IPS DF 6.9 (cell line): ENCODE measurements at regions not wholly inside any gene's neighbourhood (a gene's known extent, or its start where the extent isn't known, plus 50 kb on each side); places are given as distances from the start of the nearest gene placed in this dataset.

Experiments used
- DNase-seq: peaks from one replicate; pipeline ENCODE4 v3.0.0-alpha.2; 2013; ENCODE audit warnings: low read depth, low spot score
- H3K27ac ChIP-seq: one replicate; pipeline ENCODE4 v1.5.1; 2013; ENCODE audit warnings: low read length, control low read depth
- H3K27me3 ChIP-seq: 2 replicates; pipeline ENCODE4 v1.6.1; 2013; ENCODE audit warnings: mild to moderate bottlenecking, low read length; ENCODE audit not compliant: control insufficient read depth, insufficient read depth
- H3K36me3 ChIP-seq: 2 replicates; pipeline ENCODE4 v1.6.1; 2013; ENCODE audit warnings: low read length; ENCODE audit not compliant: control insufficient read depth, insufficient read depth
- H3K4me1 ChIP-seq: 2 replicates; pipeline ENCODE4 v1.6.1; 2013; ENCODE audit warnings: low read length; ENCODE audit not compliant: control insufficient read depth, insufficient read depth
- H3K4me3 ChIP-seq: 2 replicates; pipeline ENCODE4 v1.5.1; 2013; ENCODE audit warnings: mild to moderate bottlenecking, low read length
- H3K9me3 ChIP-seq: 2 replicates; pipeline ENCODE4 v1.6.1; 2013; ENCODE audit warnings: low read length, inconsistent platforms; ENCODE audit not compliant: control insufficient read depth, insufficient read depth
- WGBS: extraction: QIAGEN DNeasy Blood & Tissue Kit; methylation state at CpG from one replicate; pipeline ENCODE4 v1.1.7; 2013; ENCODE audit warnings: mixed read lengths, missing lambda C conversion rate; ENCODE audit not compliant: insufficient read length, insufficient coverage; 5-methylcytosine and 5-hydroxymethylcytosine counted together

- no peaks in the 10 kb centered on the region for H3K9me3 ChIP-seq
- no peak for DNase-seq
- H3K27me3 ChIP-seq, result no peaks in the 10 kb centered on the region
- H3K36me3 ChIP-seq, result no peaks in the 10 kb centered on the region
- H3K27ac ChIP-seq, result no peak overlapping the region
- no peaks in the 10 kb centered on the region for H3K4me1 ChIP-seq
- H3K4me3 ChIP-seq, result no peak overlapping the region
Observed at GRCh38 chr18:28626756-28627155, 449.8 kb upstream of the CDH2 start.

GRCh38 chr18:28607991-28608390 lies 431.1 kb upstream of the CDH2 start:
- H3K36me3 ChIP-seq, result no peaks in the 10 kb centered on the region
- no peaks in the 10 kb centered on the region for H3K9me3 ChIP-seq
- WGBS, result no CpG with 5 or more reads among the region's 1 CpG

GRCh38 chr18:28606686-28607085 lies 429.8 kb upstream of the CDH2 start:
- no peaks in the 10 kb centered on the region for H3K27me3 ChIP-seq
- H3K9me3 ChIP-seq, result no peaks in the 10 kb centered on the region
- no peak overlapping the region for H3K4me3 ChIP-seq
- no peaks in the 10 kb centered on the region for H3K36me3 ChIP-seq
- no CpG with 5 or more reads among the region's 2 CpGs for WGBS
- no peak overlapping the region for H3K27ac ChIP-seq
- no peak for DNase-seq
- H3K4me1 ChIP-seq, result no peaks in the 10 kb centered on the region

More at GRCh38 chr18:28607991-28608390, 431.1 kb upstream of the CDH2 start:
- Histone ChIP-seq H3K27ac (no peak overlapping the region), H3K4me3 (no peak overlapping the region), H3K4me1 (no peaks in the 10 kb centered on the region), H3K27me3 (no peaks in the 10 kb centered on the region)
- no peak for DNase-seq

- H3K27ac ChIP-seq, result no peak overlapping the region
- H3K9me3 ChIP-seq, result no peaks in the 10 kb centered on the region
- H3K27me3 ChIP-seq, result no peaks in the 10 kb centered on the region
- no peak for DNase-seq
- H3K4me3 ChIP-seq, result no peak overlapping the region
- no peaks in the 10 kb centered on the region for H3K4me1 ChIP-seq
- no peaks in the 10 kb centered on the region for H3K36me3 ChIP-seq
Observed at GRCh38 chr18:28602391-28602790, 425.5 kb upstream of the CDH2 start.

GRCh38 chr18:28594034-28594433 lies 417.1 kb upstream of the CDH2 start:
- no peak for DNase-seq
- Histone ChIP-seq H3K4me3 (no peak overlapping the region), H3K9me3 (no peaks in the 10 kb centered on the region), H3K27ac (no peak overlapping the region), H3K36me3 (no peaks in the 10 kb centered on the region), H3K27me3 (no peaks in the 10 kb centered on the region), H3K4me1 (no peaks in the 10 kb centered on the region)
- no CpG with 5 or more reads among the region's 4 CpGs for WGBS

GRCh38 chr18:28588884-28589549 lies 412.1 kb upstream of the CDH2 start:
- no peak overlapping the region for H3K27ac ChIP-seq
- no peaks in the 10 kb centered on the region for H3K36me3 ChIP-seq
- no peak for DNase-seq
- no peaks in the 10 kb centered on the region for H3K27me3 ChIP-seq
- H3K9me3 ChIP-seq, result no peaks in the 10 kb centered on the region
- H3K4me3 ChIP-seq, result no peak overlapping the region
- H3K4me1 ChIP-seq, result no peaks in the 10 kb centered on the region
- WGBS, result no CpG with 5 or more reads among the region's 1 CpG

- H3K36me3 ChIP-seq, result no peaks in the 10 kb centered on the region
- no peak overlapping the region for H3K27ac ChIP-seq
- H3K4me1 ChIP-seq, result no peaks in the 10 kb centered on the region
- no peaks in the 10 kb centered on the region for H3K27me3 ChIP-seq
- peak; percentile 47 for DNase-seq
- no peaks in the 10 kb centered on the region for H3K9me3 ChIP-seq
- no CpG with 5 or more reads among the region's 5 CpGs for WGBS
- H3K4me3 ChIP-seq, result no peak overlapping the region
Observed at GRCh38 chr18:28584731-28585130, 407.8 kb upstream of the CDH2 start.

- H3K27me3 ChIP-seq, result no peaks in the 10 kb centered on the region
- no peak for DNase-seq
- H3K4me3 ChIP-seq, result no peak overlapping the region
- no CpG with 5 or more reads among the region's 2 CpGs for WGBS
- H3K36me3 ChIP-seq, result no peaks in the 10 kb centered on the region
- H3K9me3 ChIP-seq, result no peaks in the 10 kb centered on the region
- no peaks in the 10 kb centered on the region for H3K4me1 ChIP-seq
- H3K27ac ChIP-seq, result no peak overlapping the region
Observed at GRCh38 chr18:28582724-28583123, 405.8 kb upstream of the CDH2 start.

GRCh38 chr18:28581521-28582071 lies 404.7 kb upstream of the CDH2 start:
- no peaks in the 10 kb centered on the region for H3K27me3 ChIP-seq
- H3K4me1 ChIP-seq, result no peaks in the 10 kb centered on the region
- H3K27ac ChIP-seq, result no peak overlapping the region
- H3K4me3 ChIP-seq, result no peak overlapping the region
- no CpG with 5 or more reads among the region's 4 CpGs for WGBS
- no peak for DNase-seq
- H3K9me3 ChIP-seq, result no peaks in the 10 kb centered on the region
- no peaks in the 10 kb centered on the region for H3K36me3 ChIP-seq

- Histone ChIP-seq H3K36me3 (no peaks in the 10 kb centered on the region), H3K27ac (no peak overlapping the region), H3K9me3 (no peaks in the 10 kb centered on the region), H3K4me1 (no peaks in the 10 kb centered on the region), H3K4me3 (no peak overlapping the region), H3K27me3 (no peaks in the 10 kb centered on the region)
- WGBS, result no CpG with 5 or more reads among the region's 3 CpGs
- no peak for DNase-seq
Observed at GRCh38 chr18:28576941-28577340, 400.0 kb upstream of the CDH2 start.

GRCh38 chr18:28575123-28575522 lies 398.2 kb upstream of the CDH2 start:
- H3K27me3 ChIP-seq, result no peaks in the 10 kb centered on the region
- DNase-seq, result no peak
- no CpG with 5 or more reads among the region's 3 CpGs for WGBS
- H3K27ac ChIP-seq, result no peak overlapping the region
- H3K36me3 ChIP-seq, result no peaks in the 10 kb centered on the region
- H3K4me1 ChIP-seq, result no peaks in the 10 kb centered on the region
- no peaks in the 10 kb centered on the region for H3K9me3 ChIP-seq
- no peak overlapping the region for H3K4me3 ChIP-seq
